Astrocyte (in vitro differentiated cells and primary cell): ENCODE measurements at regions not wholly inside any gene's neighbourhood (a gene's known extent, or its start where the extent isn't known, plus 50 kb on each side); places are given as distances from the start of the nearest gene placed in this dataset.

Experiments used
- EZH2 ChIP-seq: IDR thresholded peaks from 2 replicates; pipeline ENCODE4 v1.6.1; 2012; ENCODE audit warnings: mild to moderate bottlenecking, low read length, inconsistent platforms; ENCODE audit not compliant: insufficient read depth
- TF ChIP-seq, protein P1 (sequence below): IDR thresholded peaks from 2 replicates; pipeline ENCODE4 v1.5.1; 2011; ENCODE audit warnings: low read depth, mild to moderate bottlenecking, inconsistent platforms, low read length, moderate library complexity; ENCODE audit not compliant: insufficient read depth

- TF ChIP-seq, protein P1, sequence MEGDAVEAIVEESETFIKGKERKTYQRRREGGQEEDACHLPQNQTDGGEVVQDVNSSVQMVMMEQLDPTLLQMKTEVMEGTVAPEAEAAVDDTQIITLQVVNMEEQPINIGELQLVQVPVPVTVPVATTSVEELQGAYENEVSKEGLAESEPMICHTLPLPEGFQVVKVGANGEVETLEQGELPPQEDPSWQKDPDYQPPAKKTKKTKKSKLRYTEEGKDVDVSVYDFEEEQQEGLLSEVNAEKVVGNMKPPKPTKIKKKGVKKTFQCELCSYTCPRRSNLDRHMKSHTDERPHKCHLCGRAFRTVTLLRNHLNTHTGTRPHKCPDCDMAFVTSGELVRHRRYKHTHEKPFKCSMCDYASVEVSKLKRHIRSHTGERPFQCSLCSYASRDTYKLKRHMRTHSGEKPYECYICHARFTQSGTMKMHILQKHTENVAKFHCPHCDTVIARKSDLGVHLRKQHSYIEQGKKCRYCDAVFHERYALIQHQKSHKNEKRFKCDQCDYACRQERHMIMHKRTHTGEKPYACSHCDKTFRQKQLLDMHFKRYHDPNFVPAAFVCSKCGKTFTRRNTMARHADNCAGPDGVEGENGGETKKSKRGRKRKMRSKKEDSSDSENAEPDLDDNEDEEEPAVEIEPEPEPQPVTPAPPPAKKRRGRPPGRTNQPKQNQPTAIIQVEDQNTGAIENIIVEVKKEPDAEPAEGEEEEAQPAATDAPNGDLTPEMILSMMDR, result no peak
- no peak for TF ChIP-seq EZH2
Observed at GRCh38 chr22:47250995-47251765, 488.7 kb downstream of the TBC1D22A start.
